ENCODE measurements at regions not wholly inside any gene's neighbourhood (a gene's known extent, or its start where the extent isn't known, plus 50 kb on each side); places are given as distances from the start of the nearest gene placed in this dataset.
"Not testable (repeated sequence)": the region's sequence is repeated elsewhere in the genome, so short reads cannot be mapped to it uniquely, and the experiment has no call there.

DNA sequence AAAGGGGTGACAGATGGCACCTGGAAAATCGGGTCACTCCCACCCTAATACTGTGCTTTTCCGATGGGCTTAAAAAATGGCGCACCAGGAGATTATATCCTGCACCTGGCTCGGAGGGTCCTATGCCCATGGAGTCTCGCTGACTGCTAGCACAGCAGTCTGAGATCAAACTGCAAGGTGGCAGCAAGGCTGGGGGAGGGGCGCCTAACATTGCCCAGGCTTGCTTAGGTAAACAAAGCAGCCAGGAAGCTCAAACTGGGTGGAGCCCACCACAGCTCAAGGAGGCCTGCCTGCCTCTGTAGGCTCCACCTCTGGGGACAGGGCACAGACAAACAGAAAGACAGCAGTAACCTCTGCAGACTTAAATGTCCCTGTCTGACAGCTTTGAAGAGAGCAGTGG is 447.1 kb downstream of the ETS1 start:
- CTCF ChIA-PET = interaction anchor here (0.8 kb wide), 1 partner anchor 17 kb away, joined by 4 read pairs; no protein-coding TSS in a partner anchor
- H3K27me3 ChIP-seq (ENCODE audit: insufficient read depth); H3K4me1 ChIP-seq (ENCODE audit: control insufficient read depth in 1 of 2, insufficient read depth in 2 of 2, low read depth in 1 of 2, low read length in 1 of 2); H3K9me3 ChIP-seq; H3K9ac ChIP-seq; H3K4me3 ChIP-seq (ENCODE audit: low read depth in 2 of 2, low read length in 1 of 2); H2AFZ ChIP-seq (ENCODE audit: low read depth); H3K9me2 ChIP-seq; DNase-seq; H3K27ac ChIP-seq (ENCODE audit: low read depth in 2 of 2, low read length in 1 of 2); H4K20me1 ChIP-seq (ENCODE audit: insufficient read depth); POLR2A ChIA-PET; H3K79me2 ChIP-seq (ENCODE audit: insufficient read depth); H3K4me2 ChIP-seq; H3F3A ChIP-seq (replicated peaks; ENCODE audit: insufficient read depth); H3K36me3 ChIP-seq (replicated peaks in 1 of 2; ENCODE audit: control insufficient read depth in 1 of 2, insufficient read depth in 2 of 2, low read length in 1 of 2): not testable (repeated sequence)
- WGBS (ENCODE audit: low lambda C conversion rate) = 50% methylated on average over 1 of the region's 6 CpGs

DNA sequence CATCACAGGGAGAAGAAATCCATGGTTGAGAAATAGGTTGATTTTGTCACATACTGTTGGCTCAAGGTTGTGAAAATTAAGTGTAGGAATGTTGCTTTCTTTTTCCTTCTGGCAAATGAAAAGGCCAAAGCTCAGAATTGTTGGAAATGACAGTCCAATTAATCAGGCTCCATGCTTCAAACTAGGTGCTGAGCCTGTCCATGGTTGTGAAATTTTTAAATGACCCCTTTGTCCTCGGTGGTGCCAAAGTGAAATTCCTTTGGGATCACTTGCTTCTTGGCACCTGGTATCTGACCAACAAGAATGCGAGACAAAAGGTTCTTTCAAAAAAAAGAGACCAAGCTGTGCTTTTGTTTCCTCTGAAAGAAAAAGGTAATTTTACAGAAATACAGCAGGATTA is 451.9 kb downstream of the ETS1 start:
- peaks cover 0 to 12% of the 10 kb centered on the region in 2 experiments; a peak in 2 of 4 replicates for H3K4me1 ChIP-seq (ENCODE audit: control insufficient read depth in 1 of 2, insufficient read depth in 2 of 2, low read depth in 1 of 2, low read length in 1 of 2)
- H3K4me2 ChIP-seq = no peak overlapping the region
- no peaks in the 10 kb centered on the region for H3K79me2 ChIP-seq (ENCODE audit: insufficient read depth)
- H3K36me3 ChIP-seq (replicated peaks in 1 of 2; ENCODE audit: control insufficient read depth in 1 of 2, insufficient read depth in 2 of 2, low read length in 1 of 2) = no peaks in the 10 kb centered on the region
- H3K9me3 ChIP-seq = no peaks in the 10 kb centered on the region
- no peak overlapping the region for H2AFZ ChIP-seq (ENCODE audit: low read depth)
- H3K4me3 ChIP-seq (ENCODE audit: low read depth in 2 of 2, low read length in 1 of 2) = no peak overlapping the region
- H3K9me2 ChIP-seq = no peaks in the 10 kb centered on the region
- no peak overlapping the region for H3K9ac ChIP-seq
- H3K27me3 ChIP-seq (ENCODE audit: insufficient read depth) = no peaks in the 10 kb centered on the region
- POLR2A ChIA-PET = no interaction called here
- CTCF ChIA-PET = interaction anchor here (9.7 kb wide), 1 partner anchor 23 kb away, joined by 60 read pairs; no protein-coding TSS in a partner anchor
- TF ChIP-seq, protein P1, sequence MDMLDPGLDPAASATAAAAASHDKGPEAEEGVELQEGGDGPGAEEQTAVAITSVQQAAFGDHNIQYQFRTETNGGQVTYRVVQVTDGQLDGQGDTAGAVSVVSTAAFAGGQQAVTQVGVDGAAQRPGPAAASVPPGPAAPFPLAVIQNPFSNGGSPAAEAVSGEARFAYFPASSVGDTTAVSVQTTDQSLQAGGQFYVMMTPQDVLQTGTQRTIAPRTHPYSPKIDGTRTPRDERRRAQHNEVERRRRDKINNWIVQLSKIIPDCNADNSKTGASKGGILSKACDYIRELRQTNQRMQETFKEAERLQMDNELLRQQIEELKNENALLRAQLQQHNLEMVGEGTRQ (IDR thresholded peaks at IDR 0.05; ENCODE audit: borderline replicate concordance, low read depth, low read length) = no peak
- no peak for TF ChIP-seq ELF1 (IDR thresholded peaks at IDR 0.05)
- TF ChIP-seq GATA2 (CRISPR knock-in tag; IDR thresholded peaks at IDR 0.05) = no peak
- TF ChIP-seq, protein P2, sequence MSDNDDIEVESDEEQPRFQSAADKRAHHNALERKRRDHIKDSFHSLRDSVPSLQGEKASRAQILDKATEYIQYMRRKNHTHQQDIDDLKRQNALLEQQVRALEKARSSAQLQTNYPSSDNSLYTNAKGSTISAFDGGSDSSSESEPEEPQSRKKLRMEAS (IDR thresholded peaks at IDR 0.05; ENCODE audit: low read depth) = no peak
- no peak for TF ChIP-seq NRF1 (IDR thresholded peaks at IDR 0.05; ENCODE audit: low read depth, low read length)
- no peak for TF ChIP-seq POLR2AphosphoS5 (IDR thresholded peaks at IDR 0.05; ENCODE audit: low read depth, low read length)
- no peak for TF ChIP-seq TAF1 (IDR thresholded peaks at IDR 0.05; ENCODE audit: borderline replicate concordance, low read depth, low read length)
- no peak for TF ChIP-seq FOXM1 (IDR thresholded peaks at IDR 0.05; ENCODE audit: low read depth)
- TF ChIP-seq SMC3 (IDR thresholded peaks at IDR 0.05; ENCODE audit: low read depth, low read length) = no peak
- TF ChIP-seq, protein P3, sequence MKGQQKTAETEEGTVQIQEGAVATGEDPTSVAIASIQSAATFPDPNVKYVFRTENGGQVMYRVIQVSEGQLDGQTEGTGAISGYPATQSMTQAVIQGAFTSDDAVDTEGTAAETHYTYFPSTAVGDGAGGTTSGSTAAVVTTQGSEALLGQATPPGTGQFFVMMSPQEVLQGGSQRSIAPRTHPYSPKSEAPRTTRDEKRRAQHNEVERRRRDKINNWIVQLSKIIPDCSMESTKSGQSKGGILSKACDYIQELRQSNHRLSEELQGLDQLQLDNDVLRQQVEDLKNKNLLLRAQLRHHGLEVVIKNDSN (IDR thresholded peaks at IDR 0.05; ENCODE audit: borderline replicate concordance, low read depth) = no peak
- no peak for TF ChIP-seq RFX5 (IDR thresholded peaks at IDR 0.05; ENCODE audit: low read length)
- TF ChIP-seq, protein P4, sequence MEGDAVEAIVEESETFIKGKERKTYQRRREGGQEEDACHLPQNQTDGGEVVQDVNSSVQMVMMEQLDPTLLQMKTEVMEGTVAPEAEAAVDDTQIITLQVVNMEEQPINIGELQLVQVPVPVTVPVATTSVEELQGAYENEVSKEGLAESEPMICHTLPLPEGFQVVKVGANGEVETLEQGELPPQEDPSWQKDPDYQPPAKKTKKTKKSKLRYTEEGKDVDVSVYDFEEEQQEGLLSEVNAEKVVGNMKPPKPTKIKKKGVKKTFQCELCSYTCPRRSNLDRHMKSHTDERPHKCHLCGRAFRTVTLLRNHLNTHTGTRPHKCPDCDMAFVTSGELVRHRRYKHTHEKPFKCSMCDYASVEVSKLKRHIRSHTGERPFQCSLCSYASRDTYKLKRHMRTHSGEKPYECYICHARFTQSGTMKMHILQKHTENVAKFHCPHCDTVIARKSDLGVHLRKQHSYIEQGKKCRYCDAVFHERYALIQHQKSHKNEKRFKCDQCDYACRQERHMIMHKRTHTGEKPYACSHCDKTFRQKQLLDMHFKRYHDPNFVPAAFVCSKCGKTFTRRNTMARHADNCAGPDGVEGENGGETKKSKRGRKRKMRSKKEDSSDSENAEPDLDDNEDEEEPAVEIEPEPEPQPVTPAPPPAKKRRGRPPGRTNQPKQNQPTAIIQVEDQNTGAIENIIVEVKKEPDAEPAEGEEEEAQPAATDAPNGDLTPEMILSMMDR (IDR thresholded peaks at IDR 0.05) = no peak
- peaks cover 4% of the 10 kb centered on the region for H3F3A ChIP-seq (replicated peaks; ENCODE audit: insufficient read depth)
- WGBS (ENCODE audit: low lambda C conversion rate) = 43% methylated on average over 2 of the region's 2 CpGs
- no peaks in the 10 kb centered on the region for H4K20me1 ChIP-seq (ENCODE audit: insufficient read depth)
- no peak for DNase-seq
- H3K27ac ChIP-seq (ENCODE audit: low read depth in 2 of 2, low read length in 1 of 2) = no peak overlapping the region

Data from SK-N-SH (cell line).